ENCODE measurements at regions not wholly inside any gene's neighbourhood (a gene's known extent, or its start where the extent isn't known, plus 50 kb on each side); places are given as distances from the start of the nearest gene placed in this dataset.

- no peak for DNase-seq
- Histone ChIP-seq H3K9me3 (ENCODE audit: control insufficient read depth, low read length) (no peaks in the 10 kb centered on the region), H3K4me1 (ENCODE audit: control insufficient read depth, insufficient read depth, low read length) (peaks cover 19% of the 10 kb centered on the region), H3K36me3 (ENCODE audit: control insufficient read depth, insufficient read depth, low read length) (no peaks in the 10 kb centered on the region), H3K27me3 (ENCODE audit: control insufficient read depth, insufficient read depth, low read length, poor library complexity, severe bottlenecking) (no peaks in the 10 kb centered on the region), H3K4me3 (ENCODE audit: low read length) (no peak overlapping the region), H3K27ac (ENCODE audit: low read depth, low read length) (no peak overlapping the region), H3K9ac (ENCODE audit: extremely low read depth, low read length, poor library complexity, severe bottlenecking) (no peak overlapping the region)
- Mint-ChIP-seq H3K4me1 (peaks cover 20% of the 10 kb centered on the region), H3K4me3 (no peak overlapping the region), H3K27me3 (ENCODE audit: insufficient read depth) (no peaks in the 10 kb centered on the region), H3K27ac (no peak overlapping the region), H3K36me3 (ENCODE audit: low read depth) (no peaks in the 10 kb centered on the region), H3K9me3 (no peaks in the 10 kb centered on the region)
- 88 to 90% methylated on average over 6 of the region's 6 CpGs for WGBS, 2 experiments (ENCODE audit: insufficient coverage in 1 of 2, insufficient read length in 1 of 2)
- no peak for TF ChIP-seq CTCF (conservative IDR thresholded peaks at IDR 0.05)
Measured at GRCh38 chr16:85432606-85433005, 180.5 kb upstream of the GSE1 start.

GRCh38 chr16:85433477-85433876 is 179.6 kb upstream of the GSE1 start:
- WGBS, 2 experiments (ENCODE audit: insufficient coverage in 1 of 2, insufficient read length in 1 of 2) = 95 to 100% methylated on average over 1 of the region's 1 CpG
- H3K27me3 Mint-ChIP-seq (ENCODE audit: insufficient read depth) = no peaks in the 10 kb centered on the region

GRCh38 chr16:85435286-85435685 is 177.8 kb upstream of the GSE1 start:
- no peak for TF ChIP-seq CTCF (conservative IDR thresholded peaks at IDR 0.05)
- Histone ChIP-seq H3K4me3 (ENCODE audit: low read length) (no peak overlapping the region), H3K27ac (ENCODE audit: low read depth, low read length) (no peak overlapping the region), H3K9me3 (ENCODE audit: control insufficient read depth, low read length) (no peaks in the 10 kb centered on the region), H3K4me1 (ENCODE audit: control insufficient read depth, insufficient read depth, low read length) (peaks cover 20% of the 10 kb centered on the region), H3K9ac (ENCODE audit: extremely low read depth, low read length, poor library complexity, severe bottlenecking) (no peak overlapping the region), H3K36me3 (ENCODE audit: control insufficient read depth, insufficient read depth, low read length) (no peaks in the 10 kb centered on the region), H3K27me3 (ENCODE audit: control insufficient read depth, insufficient read depth, low read length, poor library complexity, severe bottlenecking) (no peaks in the 10 kb centered on the region)
- Mint-ChIP-seq H3K9me3 (no peaks in the 10 kb centered on the region), H3K36me3 (ENCODE audit: low read depth) (no peaks in the 10 kb centered on the region), H3K4me3 (no peak overlapping the region), H3K4me1 (peaks cover 33% of the 10 kb centered on the region), H3K27ac (peak overlapping the region; percentile 68), H3K27me3 (ENCODE audit: insufficient read depth) (no peaks in the 10 kb centered on the region)
- WGBS, 2 experiments (ENCODE audit: insufficient coverage in 1 of 2, insufficient read length in 1 of 2) = 69% methylated on average over 8 of the region's 8 CpGs; no CpG with 5 or more reads in 1 of the 2 experiments
- no peak for DNase-seq

More at GRCh38 chr16:85433477-85433876, 179.6 kb upstream of the GSE1 start:
- Histone ChIP-seq H3K27me3 (ENCODE audit: control insufficient read depth, insufficient read depth, low read length, poor library complexity, severe bottlenecking) (no peaks in the 10 kb centered on the region), H3K4me1 (ENCODE audit: control insufficient read depth, insufficient read depth, low read length) (peaks cover 20% of the 10 kb centered on the region), H3K27ac (ENCODE audit: low read depth, low read length) (no peak overlapping the region), H3K9ac (ENCODE audit: extremely low read depth, low read length, poor library complexity, severe bottlenecking) (no peak overlapping the region), H3K9me3 (ENCODE audit: control insufficient read depth, low read length) (no peaks in the 10 kb centered on the region), H3K36me3 (ENCODE audit: control insufficient read depth, insufficient read depth, low read length) (no peaks in the 10 kb centered on the region), H3K4me3 (ENCODE audit: low read length) (no peak overlapping the region)
- Mint-ChIP-seq H3K4me1 (peaks cover 28% of the 10 kb centered on the region), H3K36me3 (ENCODE audit: low read depth) (no peaks in the 10 kb centered on the region), H3K9me3 (no peaks in the 10 kb centered on the region), H3K4me3 (no peak overlapping the region), H3K27ac (no peak overlapping the region)
- no peak for TF ChIP-seq CTCF (conservative IDR thresholded peaks at IDR 0.05)
- no peak for DNase-seq

Measured in endodermal cell (in vitro differentiated cells).